ENCODE measurements at regions not wholly inside any gene's neighbourhood (a gene's known extent, or its start where the extent isn't known, plus 50 kb on each side); places are given as distances from the start of the nearest gene placed in this dataset.

DNA sequence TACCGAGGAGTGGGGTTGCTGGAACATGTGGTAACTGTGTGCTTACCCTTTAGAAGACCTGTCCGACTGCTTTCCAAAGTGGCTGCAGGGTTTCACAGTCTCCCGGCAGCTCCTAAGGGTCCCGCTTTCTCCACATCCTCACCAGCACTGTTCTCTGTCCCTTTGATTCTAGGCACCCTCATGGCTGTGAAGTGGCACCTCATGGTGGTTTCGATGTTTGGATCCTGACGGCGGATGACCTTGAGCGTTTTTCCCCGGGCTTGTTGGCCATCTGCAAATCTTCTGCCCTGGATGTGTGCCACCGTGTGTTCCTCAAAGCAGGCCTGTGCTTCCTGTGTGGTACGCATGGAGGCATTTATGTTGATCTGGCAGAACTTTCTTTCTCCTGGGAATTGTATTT is 292.5 kb upstream of the HDAC4 start:
- TF ChIP-seq, protein P1, sequence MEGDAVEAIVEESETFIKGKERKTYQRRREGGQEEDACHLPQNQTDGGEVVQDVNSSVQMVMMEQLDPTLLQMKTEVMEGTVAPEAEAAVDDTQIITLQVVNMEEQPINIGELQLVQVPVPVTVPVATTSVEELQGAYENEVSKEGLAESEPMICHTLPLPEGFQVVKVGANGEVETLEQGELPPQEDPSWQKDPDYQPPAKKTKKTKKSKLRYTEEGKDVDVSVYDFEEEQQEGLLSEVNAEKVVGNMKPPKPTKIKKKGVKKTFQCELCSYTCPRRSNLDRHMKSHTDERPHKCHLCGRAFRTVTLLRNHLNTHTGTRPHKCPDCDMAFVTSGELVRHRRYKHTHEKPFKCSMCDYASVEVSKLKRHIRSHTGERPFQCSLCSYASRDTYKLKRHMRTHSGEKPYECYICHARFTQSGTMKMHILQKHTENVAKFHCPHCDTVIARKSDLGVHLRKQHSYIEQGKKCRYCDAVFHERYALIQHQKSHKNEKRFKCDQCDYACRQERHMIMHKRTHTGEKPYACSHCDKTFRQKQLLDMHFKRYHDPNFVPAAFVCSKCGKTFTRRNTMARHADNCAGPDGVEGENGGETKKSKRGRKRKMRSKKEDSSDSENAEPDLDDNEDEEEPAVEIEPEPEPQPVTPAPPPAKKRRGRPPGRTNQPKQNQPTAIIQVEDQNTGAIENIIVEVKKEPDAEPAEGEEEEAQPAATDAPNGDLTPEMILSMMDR (IDR thresholded peaks at IDR 0.05; ENCODE audit: unreplicated experiment), result no peak
- Mint-ChIP-seq H3K9me3 (ENCODE audit: low read depth, unreplicated experiment) (no peaks in the 10 kb centered on the region), H3K27me3 (ENCODE audit: unreplicated experiment) (peaks cover 75% of the 10 kb centered on the region), H3K4me1 (ENCODE audit: low read depth, unreplicated experiment) (no peaks in the 10 kb centered on the region), H3K27ac (ENCODE audit: unreplicated experiment) (no peak overlapping the region), H3K36me3 (ENCODE audit: insufficient read depth, unreplicated experiment) (no peaks in the 10 kb centered on the region), H3K4me3 (ENCODE audit: low read depth, unreplicated experiment) (no peak overlapping the region)
- no peak for DNase-seq
- CTCF ChIA-PET, result no interaction called here
- BruUV-seq (replicated peaks), result no TSS peak
- intact Hi-C loops (cut with micrococcal nuclease; ENCODE audit: unreplicated experiment), result no loop called here

DNA sequence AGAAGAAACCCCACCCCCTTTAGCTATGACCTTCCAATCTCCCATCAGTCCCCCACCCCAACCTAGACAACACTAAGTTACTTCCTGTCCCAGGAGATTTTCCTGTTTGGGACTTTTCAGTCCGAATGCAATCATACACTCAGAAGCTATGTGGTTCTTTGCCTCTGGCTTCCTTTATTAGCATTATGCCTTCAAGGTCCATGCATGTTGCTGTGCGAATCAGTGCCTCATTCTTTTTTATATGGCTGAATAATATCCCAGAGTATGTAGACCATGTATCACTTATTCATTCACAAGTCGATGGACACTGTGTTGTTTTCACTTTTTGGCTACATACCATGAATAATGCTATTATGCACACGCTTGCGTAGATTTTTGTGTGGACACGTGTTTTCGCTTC is 292.1 kb upstream of the HDAC4 start:
- no peaks in the 10 kb centered on the region for H3K36me3 Mint-ChIP-seq (ENCODE audit: insufficient read depth, unreplicated experiment)
- TF ChIP-seq, protein P1 (IDR thresholded peaks at IDR 0.05; ENCODE audit: unreplicated experiment), result no peak
- no peak overlapping the region for H3K4me3 Mint-ChIP-seq (ENCODE audit: low read depth, unreplicated experiment)
- no peak overlapping the region for H3K27ac Mint-ChIP-seq (ENCODE audit: unreplicated experiment)
- intact Hi-C loops (cut with micrococcal nuclease; ENCODE audit: unreplicated experiment), result no loop called here
- BruUV-seq (replicated peaks), result no TSS peak
- H3K9me3 Mint-ChIP-seq (ENCODE audit: low read depth, unreplicated experiment), result no peaks in the 10 kb centered on the region
- CTCF ChIA-PET, result interaction anchor here (0.5 kb wide), 1 partner anchor 1231 kb away, joined by 3 read pairs; no protein-coding TSS in a partner anchor
- H3K27me3 Mint-ChIP-seq (ENCODE audit: unreplicated experiment), result peaks cover 77% of the 10 kb centered on the region
- no peaks in the 10 kb centered on the region for H3K4me1 Mint-ChIP-seq (ENCODE audit: low read depth, unreplicated experiment)
- DNase-seq, result no peak

DNA sequence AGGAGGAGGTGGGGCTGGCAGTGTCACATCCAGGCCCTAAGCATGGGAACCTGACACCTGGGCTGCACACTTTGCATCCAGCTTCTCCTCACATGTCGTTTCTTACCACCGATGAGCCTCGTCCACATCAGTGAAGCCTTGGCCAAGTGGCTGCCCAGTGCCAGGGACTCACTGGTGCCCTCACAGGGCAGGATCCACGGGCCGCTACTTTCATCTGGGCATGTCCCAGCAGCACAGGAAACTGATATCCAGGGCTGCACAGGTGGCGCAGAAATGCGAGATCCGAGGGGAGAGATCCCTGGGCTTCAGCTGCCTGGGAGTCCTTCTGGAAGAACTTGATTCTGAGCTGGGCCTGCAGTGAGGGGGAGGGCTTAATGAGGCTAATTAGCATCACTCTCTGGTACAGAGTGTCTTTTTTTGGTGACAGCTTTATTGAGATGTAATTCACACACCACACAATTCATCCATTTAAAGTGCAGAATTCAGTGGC is 291.6 kb upstream of the HDAC4 start:
- Mint-ChIP-seq H3K36me3 (ENCODE audit: insufficient read depth, unreplicated experiment) (no peaks in the 10 kb centered on the region), H3K27me3 (ENCODE audit: unreplicated experiment) (peaks cover 77% of the 10 kb centered on the region), H3K4me1 (ENCODE audit: low read depth, unreplicated experiment) (no peaks in the 10 kb centered on the region), H3K4me3 (ENCODE audit: low read depth, unreplicated experiment) (no peak overlapping the region), H3K27ac (ENCODE audit: unreplicated experiment) (no peak overlapping the region), H3K9me3 (ENCODE audit: low read depth, unreplicated experiment) (no peaks in the 10 kb centered on the region)
- no peak for DNase-seq
- BruUV-seq (replicated peaks), result no TSS peak
- TF ChIP-seq, protein P1 (IDR thresholded peaks at IDR 0.05; ENCODE audit: unreplicated experiment), result no peak
- CTCF ChIA-PET, result interaction anchor here (0.5 kb wide), 1 partner anchor 1231 kb away, joined by 3 read pairs; no protein-coding TSS in a partner anchor
- intact Hi-C loops (cut with micrococcal nuclease; ENCODE audit: unreplicated experiment), result no loop called here

DNA sequence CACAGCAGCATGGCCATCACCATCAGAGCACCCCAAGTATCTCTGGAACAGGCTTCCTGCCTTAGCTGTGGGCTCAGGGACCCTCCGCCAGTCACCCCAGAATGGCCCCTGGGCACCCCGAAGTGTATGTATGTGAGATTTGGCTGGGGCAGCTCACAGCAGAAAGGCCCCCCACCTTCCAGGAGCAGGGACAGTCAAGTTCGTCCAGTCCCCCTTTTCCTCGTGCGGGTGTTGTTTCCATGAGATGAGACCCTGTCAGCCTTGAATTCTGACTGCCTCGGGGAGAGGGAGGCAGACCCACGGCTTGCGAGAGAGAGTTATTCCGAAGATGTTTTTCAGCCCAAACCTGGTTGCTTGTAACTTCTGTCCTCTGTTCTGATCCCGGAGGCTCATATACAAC is 290.9 kb upstream of the HDAC4 start:
- H3K4me3 Mint-ChIP-seq (ENCODE audit: low read depth, unreplicated experiment), result no peak overlapping the region
- TF ChIP-seq, protein P1 (IDR thresholded peaks at IDR 0.05; ENCODE audit: unreplicated experiment), result no peak
- no peak overlapping the region for H3K27ac Mint-ChIP-seq (ENCODE audit: unreplicated experiment)
- no peak for DNase-seq
- no peaks in the 10 kb centered on the region for H3K4me1 Mint-ChIP-seq (ENCODE audit: low read depth, unreplicated experiment)
- H3K36me3 Mint-ChIP-seq (ENCODE audit: insufficient read depth, unreplicated experiment), result no peaks in the 10 kb centered on the region
- BruUV-seq (replicated peaks), result no TSS peak
- intact Hi-C loops (cut with micrococcal nuclease; ENCODE audit: unreplicated experiment), result no loop called here
- CTCF ChIA-PET, result no interaction called here
- H3K27me3 Mint-ChIP-seq (ENCODE audit: unreplicated experiment), result peaks cover 72% of the 10 kb centered on the region
- H3K9me3 Mint-ChIP-seq (ENCODE audit: low read depth, unreplicated experiment), result no peaks in the 10 kb centered on the region
